Suprapubic skin (tissue), 3 donors: ENCODE measurements at regions not wholly inside any gene's neighbourhood (a gene's known extent, or its start where the extent isn't known, plus 50 kb on each side); places are given as distances from the start of the nearest gene placed in this dataset.

Experiments
- CTCF ChIP-seq, 2 donors: fragments of 200-600 bp in 1 of 2; fragments of 450-650 bp in 1 of 2; sonication (generic) in 1 of 2; IDR thresholded peaks; one replicate each; pipeline ENCODE4 v1.5.1; 2016 to 2019; ENCODE audit warnings: antibody characterized with exemption in 2 of 2, mild to moderate bottlenecking in 1 of 2, moderate library complexity in 1 of 2
- POLR2A ChIP-seq, 2 donors: fragments of 450-650 bp; IDR thresholded peaks; one replicate each; pipeline ENCODE4 v1.6.1; 2017; ENCODE audit warnings: antibody characterized with exemption in 2 of 2, mild to moderate bottlenecking in 2 of 2, moderate library complexity in 2 of 2

- TF ChIP-seq CTCF (IDR thresholded peaks at IDR 0.05) (no peak), POLR2A (IDR thresholded peaks at IDR 0.05) (no peak)
These were observed 225.4 kb downstream of the SI start for GRCh38 chr3:164852866-164853265.
